ENCODE measurements at regions not wholly inside any gene's neighbourhood (a gene's known extent, or its start where the extent isn't known, plus 50 kb on each side); places are given as distances from the start of the nearest gene placed in this dataset.

DNA sequence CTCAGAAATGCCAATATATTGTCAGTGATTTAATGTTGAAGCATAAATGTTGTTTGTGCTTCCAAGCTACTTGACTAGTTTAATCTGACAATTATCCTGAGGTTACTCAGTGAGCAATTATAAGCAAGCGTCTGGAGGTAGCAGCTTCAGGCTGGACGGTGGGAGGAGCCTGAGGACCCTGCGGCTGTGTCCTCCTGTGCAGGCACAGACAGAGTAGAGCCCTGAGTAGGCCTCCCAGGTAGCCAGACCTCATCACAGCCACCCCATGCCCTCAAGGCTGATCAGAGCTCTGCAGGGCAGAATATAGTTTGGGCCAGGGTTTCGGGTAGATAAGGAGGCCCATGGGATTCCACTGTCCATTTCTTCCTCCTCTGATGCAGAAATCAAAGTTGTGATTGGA is 153.6 kb downstream of the DRD1 start:
- no peak overlapping the region for H3K4me3 ChIP-seq (ENCODE audit: low read depth, low read length)
- DNase-seq (ENCODE audit: low read depth) = no peak
- TF ChIP-seq, protein P1, sequence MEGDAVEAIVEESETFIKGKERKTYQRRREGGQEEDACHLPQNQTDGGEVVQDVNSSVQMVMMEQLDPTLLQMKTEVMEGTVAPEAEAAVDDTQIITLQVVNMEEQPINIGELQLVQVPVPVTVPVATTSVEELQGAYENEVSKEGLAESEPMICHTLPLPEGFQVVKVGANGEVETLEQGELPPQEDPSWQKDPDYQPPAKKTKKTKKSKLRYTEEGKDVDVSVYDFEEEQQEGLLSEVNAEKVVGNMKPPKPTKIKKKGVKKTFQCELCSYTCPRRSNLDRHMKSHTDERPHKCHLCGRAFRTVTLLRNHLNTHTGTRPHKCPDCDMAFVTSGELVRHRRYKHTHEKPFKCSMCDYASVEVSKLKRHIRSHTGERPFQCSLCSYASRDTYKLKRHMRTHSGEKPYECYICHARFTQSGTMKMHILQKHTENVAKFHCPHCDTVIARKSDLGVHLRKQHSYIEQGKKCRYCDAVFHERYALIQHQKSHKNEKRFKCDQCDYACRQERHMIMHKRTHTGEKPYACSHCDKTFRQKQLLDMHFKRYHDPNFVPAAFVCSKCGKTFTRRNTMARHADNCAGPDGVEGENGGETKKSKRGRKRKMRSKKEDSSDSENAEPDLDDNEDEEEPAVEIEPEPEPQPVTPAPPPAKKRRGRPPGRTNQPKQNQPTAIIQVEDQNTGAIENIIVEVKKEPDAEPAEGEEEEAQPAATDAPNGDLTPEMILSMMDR (IDR thresholded peaks at IDR 0.05; ENCODE audit: low read depth, low read length, missing control alignments) = no peak

DNA sequence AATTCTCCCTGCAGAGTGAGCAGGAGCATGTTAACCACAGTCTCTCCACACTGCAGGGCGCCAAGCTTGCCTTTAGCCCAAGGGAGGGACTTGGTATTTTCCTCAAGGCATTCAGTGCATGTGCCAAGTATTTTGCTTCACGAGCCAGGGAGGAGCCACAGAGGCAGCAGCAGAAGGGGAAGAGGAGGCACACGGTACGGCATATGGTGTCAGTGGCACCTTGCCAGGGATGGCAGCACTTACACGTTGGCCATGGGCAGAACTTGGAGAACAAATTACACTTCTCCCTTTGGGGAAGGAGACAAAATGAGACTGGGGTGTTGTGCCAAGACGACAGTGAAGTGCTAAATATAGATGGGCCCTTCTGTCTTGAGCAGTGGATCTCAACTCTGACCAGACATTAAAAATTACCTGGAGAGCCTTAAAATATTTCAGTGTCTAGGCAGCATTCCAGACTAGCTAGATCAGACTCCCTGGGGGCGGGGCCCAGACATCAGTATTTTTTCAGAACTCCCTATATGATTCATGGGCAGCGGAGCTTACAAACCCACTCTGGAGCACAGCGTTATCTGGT is 155.8 kb downstream of the DRD1 start:
- DNase-seq (ENCODE audit: low read depth) = no peak
- TF ChIP-seq, protein P1 (IDR thresholded peaks at IDR 0.05; ENCODE audit: low read depth, low read length, missing control alignments) = no peak
- H3K4me3 ChIP-seq (ENCODE audit: low read depth, low read length) = no peak overlapping the region

DNA sequence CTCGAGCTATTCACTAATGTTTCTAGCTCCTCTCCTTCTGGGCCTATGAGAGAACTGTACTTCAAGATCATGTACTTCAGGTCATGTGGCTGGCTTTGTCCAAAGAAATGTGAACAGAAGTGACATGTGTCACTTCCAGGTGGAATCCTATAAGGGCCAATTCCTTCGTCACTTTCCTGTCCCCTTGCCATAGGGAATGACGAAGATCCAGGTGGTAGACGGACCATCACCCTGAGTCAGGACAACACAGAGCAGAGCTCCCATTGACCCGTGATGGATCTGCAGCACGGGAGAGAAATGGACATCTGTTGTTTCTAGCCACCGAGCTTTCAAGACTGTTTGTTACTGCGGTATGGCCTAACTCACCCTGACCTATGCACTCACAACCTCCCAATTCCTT is 157.0 kb downstream of the DRD1 start:
- no peak for DNase-seq (ENCODE audit: low read depth)
- no peak overlapping the region for H3K4me3 ChIP-seq (ENCODE audit: low read depth, low read length)
- TF ChIP-seq, protein P1 (IDR thresholded peaks at IDR 0.05; ENCODE audit: low read depth, low read length, missing control alignments) = no peak

DNA sequence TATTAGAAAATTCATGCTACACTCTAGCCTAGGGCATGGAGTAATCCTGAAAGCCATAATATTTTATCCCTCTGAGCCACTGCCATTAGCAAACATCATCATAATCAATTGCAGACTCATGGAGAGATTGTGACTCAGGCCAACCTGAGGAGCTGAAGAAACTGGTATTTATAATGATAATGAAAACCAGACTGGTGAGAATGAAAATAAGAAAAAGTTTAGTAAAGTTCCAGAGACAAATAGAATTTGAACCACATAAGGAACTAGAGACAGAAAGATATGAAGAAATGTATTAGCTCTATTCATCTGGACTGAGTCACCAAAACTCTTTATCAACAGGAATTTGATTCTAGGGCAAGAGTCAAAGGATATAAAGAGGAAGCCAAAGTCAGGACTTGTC is 158.7 kb downstream of the DRD1 start:
- H3K4me3 ChIP-seq (ENCODE audit: low read depth, low read length) = no peak overlapping the region
- TF ChIP-seq, protein P1 (IDR thresholded peaks at IDR 0.05; ENCODE audit: low read depth, low read length, missing control alignments) = no peak
- no peak for DNase-seq (ENCODE audit: low read depth)

DNA sequence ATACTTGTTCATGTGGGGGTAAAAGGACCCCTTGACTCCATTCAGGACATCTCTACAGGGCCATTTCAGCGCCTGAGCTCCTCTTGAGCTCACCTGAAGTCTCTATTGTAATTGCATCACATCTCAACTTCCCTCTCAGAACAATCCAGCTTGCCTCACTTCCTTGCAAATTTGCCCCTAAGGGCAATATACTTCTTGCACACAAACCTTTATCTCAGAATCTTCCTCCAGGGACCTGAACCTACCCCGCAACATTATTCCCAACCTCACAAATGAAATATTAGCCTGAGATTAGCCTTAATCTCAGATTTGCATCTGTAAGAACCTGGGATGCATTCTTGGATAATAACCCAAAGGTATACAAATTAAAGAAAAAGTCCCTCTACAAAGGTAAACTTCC is 159.2 kb downstream of the DRD1 start:
- DNase-seq (ENCODE audit: low read depth) = no peak
- H3K4me3 ChIP-seq (ENCODE audit: low read depth, low read length) = no peak overlapping the region
- TF ChIP-seq, protein P1 (IDR thresholded peaks at IDR 0.05; ENCODE audit: low read depth, low read length, missing control alignments) = no peak

DNA sequence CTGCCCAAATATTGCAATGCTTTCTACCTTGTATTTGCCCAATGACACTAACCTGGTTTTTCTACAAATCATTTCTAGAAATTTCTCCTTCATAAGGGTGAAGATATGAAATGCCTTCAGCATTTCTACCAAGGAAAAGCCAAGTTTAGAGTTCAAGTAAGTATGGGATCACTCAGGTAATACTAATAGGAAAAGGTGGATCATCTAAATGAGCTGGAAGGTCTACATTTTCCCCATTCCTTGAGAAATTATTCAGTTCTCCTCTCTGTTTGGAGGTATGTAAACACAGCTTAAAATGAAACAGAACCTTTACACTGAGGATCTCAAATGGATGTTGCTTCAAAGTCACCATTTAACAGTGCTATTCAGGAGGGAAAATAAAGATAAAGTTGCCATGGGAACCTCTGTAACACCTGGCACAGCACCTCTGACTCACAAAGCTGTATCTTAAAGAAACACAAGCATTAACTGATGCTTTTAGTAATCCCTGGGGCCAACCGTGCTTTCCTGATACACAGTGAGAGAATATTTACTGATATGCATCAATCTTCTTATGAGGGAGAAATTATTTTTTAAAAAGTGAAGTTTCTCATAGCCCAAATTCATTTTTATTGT is 161.3 kb downstream of the DRD1 start:
- TF ChIP-seq, protein P1 (IDR thresholded peaks at IDR 0.05; ENCODE audit: low read depth, low read length, missing control alignments) = no peak
- no peak overlapping the region for H3K4me3 ChIP-seq (ENCODE audit: low read depth, low read length)
- no peak for DNase-seq (ENCODE audit: low read depth)

DNA sequence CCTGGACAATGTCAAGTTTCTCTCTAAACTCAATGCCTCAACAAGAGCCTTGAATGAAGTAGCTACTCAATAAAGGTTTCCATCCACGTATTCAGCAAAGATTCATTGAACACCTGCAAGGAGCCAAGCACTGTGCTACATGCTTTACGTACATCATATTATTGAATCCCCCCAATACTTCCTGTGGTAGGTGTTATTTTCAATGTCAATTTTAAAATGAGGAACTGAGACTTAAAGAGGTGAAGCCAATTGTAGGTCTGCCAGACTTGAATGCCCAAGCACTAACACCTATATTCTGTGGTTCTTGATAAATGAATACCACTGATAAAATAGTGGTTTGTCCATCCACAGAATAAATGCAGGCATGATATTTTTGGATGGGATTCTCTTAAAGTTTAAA is 162.3 kb downstream of the DRD1 start:
- no peak for DNase-seq (ENCODE audit: low read depth)
- TF ChIP-seq, protein P1 (IDR thresholded peaks at IDR 0.05; ENCODE audit: low read depth, low read length, missing control alignments) = no peak
- H3K4me3 ChIP-seq (ENCODE audit: low read depth, low read length) = no peak overlapping the region

Measured in GM12864 (cell line).